Activated CD8-positive, alpha-beta T cell treated with anti-CD3 and anti-CD28 coated beads for 36 hours (primary cell): ENCODE measurements at regions not wholly inside any gene's neighbourhood (a gene's known extent, or its start where the extent isn't known, plus 50 kb on each side); places are given as distances from the start of the nearest gene placed in this dataset.
A peak's percentile ranks its signal among the peaks of the same experiment; 100 is the strongest.

Experiments used
- ATAC-seq: fragments of 200-7000 bp; cut with Tn5 transposase; one replicate; pipeline ENCODE4 v1.10.0; 2021; ENCODE audit warnings: mild to moderate bottlenecking, moderate library complexity
- CTCF ChIA-PET: fragments of 350-600 bp; sonication (Branson Sonifier 250); formaldehyde crosslinking; loops from one replicate; lab custom pipeline; 2021; ENCODE audit warnings: antibody characterized with exemption; lab: Charles Lee
- POLR2A ChIA-PET: fragments of 350-600 bp; sonication (Branson Sonifier 250); formaldehyde crosslinking; loops from one replicate; lab custom pipeline; 2021; ENCODE audit warnings: antibody characterized with exemption; lab: Charles Lee
- DNase-seq: peaks from one replicate; pipeline ENCODE4 v3.0.0-alpha.2; 2020
- H3K27ac Mint-ChIP-seq: one replicate; pipeline ENCODE4 v1.8.0; 2021; ENCODE audit warnings: mild to moderate bottlenecking, mixed read lengths
- H3K27me3 Mint-ChIP-seq: one replicate; pipeline ENCODE4 v1.8.0; 2021; ENCODE audit warnings: mixed read lengths
- H3K36me3 Mint-ChIP-seq: one replicate; pipeline ENCODE4 v1.8.0; 2021; ENCODE audit warnings: low read depth, mixed read lengths
- H3K4me1 Mint-ChIP-seq: one replicate; pipeline ENCODE4 v1.8.0; 2021; ENCODE audit warnings: low read depth, mixed read lengths
- H3K4me3 Mint-ChIP-seq: one replicate; pipeline ENCODE4 v1.8.0; 2021; ENCODE audit warnings: mild to moderate bottlenecking, moderate library complexity, mixed read lengths
- H3K9me3 Mint-ChIP-seq: one replicate; pipeline ENCODE4 v1.8.0; 2021; ENCODE audit warnings: mixed read lengths
- intact Hi-C: fragments of 100-400 bp; cut with micrococcal nuclease; formaldehyde crosslinking; loops from one replicate; pipeline ENCODE4 v1.10.0; 2022
- TF ChIP-seq, protein P1 (sequence below): fragments of 200-600 bp; IDR thresholded peaks from one replicate; pipeline ENCODE4 v1.8.0; 2022; ENCODE audit warnings: antibody characterized with exemption, mild to moderate bottlenecking

DNA sequence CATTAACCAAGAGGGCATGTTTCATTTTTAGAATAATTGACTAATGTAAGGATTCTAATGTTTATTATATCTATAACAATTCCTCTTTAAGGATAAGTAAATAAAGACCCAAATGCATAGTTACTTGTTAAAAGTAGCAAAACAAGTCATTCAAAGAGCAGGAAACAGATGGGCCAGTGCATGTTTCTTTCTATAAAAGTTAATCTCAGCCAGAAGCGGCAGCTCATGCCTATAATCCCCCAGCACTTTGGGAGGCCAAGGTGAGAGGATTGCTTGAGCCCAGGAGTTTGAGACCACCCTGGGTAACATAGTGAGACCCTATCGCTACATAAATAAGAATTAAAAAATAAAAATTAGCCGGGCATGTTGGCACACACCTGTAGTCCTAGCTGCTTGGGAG, 391.0 kb upstream of the RGS6 start:
- no peak overlapping the region for H3K4me3 Mint-ChIP-seq
- CTCF ChIA-PET, result interaction anchor here (1.1 kb wide), 1 partner anchor 9 kb away, joined by 3 read pairs; no protein-coding TSS in a partner anchor
- H3K27me3 Mint-ChIP-seq, result no peaks in the 10 kb centered on the region
- no peaks in the 10 kb centered on the region for H3K9me3 Mint-ChIP-seq
- no peak overlapping the region for H3K27ac Mint-ChIP-seq
- TF ChIP-seq, protein P1, sequence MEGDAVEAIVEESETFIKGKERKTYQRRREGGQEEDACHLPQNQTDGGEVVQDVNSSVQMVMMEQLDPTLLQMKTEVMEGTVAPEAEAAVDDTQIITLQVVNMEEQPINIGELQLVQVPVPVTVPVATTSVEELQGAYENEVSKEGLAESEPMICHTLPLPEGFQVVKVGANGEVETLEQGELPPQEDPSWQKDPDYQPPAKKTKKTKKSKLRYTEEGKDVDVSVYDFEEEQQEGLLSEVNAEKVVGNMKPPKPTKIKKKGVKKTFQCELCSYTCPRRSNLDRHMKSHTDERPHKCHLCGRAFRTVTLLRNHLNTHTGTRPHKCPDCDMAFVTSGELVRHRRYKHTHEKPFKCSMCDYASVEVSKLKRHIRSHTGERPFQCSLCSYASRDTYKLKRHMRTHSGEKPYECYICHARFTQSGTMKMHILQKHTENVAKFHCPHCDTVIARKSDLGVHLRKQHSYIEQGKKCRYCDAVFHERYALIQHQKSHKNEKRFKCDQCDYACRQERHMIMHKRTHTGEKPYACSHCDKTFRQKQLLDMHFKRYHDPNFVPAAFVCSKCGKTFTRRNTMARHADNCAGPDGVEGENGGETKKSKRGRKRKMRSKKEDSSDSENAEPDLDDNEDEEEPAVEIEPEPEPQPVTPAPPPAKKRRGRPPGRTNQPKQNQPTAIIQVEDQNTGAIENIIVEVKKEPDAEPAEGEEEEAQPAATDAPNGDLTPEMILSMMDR, result no peak
- no peak for DNase-seq
- no peak for ATAC-seq
- POLR2A ChIA-PET, result no interaction called here
- H3K36me3 Mint-ChIP-seq, result no peaks in the 10 kb centered on the region
- intact Hi-C loops, result no loop called here
- H3K4me1 Mint-ChIP-seq, result peaks cover 30% of the 10 kb centered on the region

DNA sequence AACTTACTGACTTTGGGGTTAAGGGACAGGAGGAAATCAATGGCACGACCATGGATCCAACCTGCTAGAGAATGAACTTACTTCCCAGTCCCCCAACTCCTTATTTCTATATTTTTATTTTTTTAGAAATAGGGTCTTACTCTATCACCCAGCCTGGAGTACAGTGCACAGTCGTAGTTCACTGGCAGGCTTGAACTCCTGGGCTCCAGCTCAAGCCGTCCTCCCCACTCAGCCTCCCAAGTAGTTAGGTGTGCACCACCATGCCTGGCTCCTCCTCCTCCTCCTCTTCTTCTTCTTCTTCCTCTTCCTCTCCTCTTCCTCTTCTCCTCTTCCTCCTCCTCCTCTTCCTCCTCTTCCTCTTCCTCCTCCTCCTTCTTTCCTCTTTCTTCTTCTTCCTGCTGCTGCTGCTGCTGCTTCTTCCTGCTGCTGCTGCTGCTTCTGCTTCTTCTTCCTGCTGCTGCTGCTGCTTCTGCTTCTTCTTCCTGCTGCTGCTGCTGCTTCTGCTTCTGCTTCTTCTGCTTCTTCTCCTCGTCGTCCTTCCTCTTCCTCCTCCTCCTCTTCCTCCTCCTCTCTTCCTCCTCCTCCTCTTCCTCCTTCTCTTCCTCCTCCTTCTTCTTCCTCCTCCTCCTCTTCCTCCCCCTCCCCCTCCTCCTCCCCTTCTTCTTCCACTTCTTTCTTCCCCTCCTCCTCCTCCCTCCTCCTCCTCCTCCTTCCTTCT, 390.1 kb upstream of the RGS6 start:
- H3K27me3 Mint-ChIP-seq, result no peaks in the 10 kb centered on the region
- POLR2A ChIA-PET, result no interaction called here
- intact Hi-C loops, result no loop called here
- CTCF ChIA-PET, result interaction anchor here (1.1 kb wide), 1 partner anchor 8 kb away, joined by 3 read pairs; no protein-coding TSS in a partner anchor
- peak overlapping the region; percentile 20 for H3K27ac Mint-ChIP-seq
- no peak overlapping the region for H3K4me3 Mint-ChIP-seq
- no peak for ATAC-seq
- no peak for DNase-seq
- TF ChIP-seq, protein P1, result no peak
- peaks cover 28% of the 10 kb centered on the region for H3K4me1 Mint-ChIP-seq
- H3K36me3 Mint-ChIP-seq, result no peaks in the 10 kb centered on the region
- H3K9me3 Mint-ChIP-seq, result no peaks in the 10 kb centered on the region

DNA sequence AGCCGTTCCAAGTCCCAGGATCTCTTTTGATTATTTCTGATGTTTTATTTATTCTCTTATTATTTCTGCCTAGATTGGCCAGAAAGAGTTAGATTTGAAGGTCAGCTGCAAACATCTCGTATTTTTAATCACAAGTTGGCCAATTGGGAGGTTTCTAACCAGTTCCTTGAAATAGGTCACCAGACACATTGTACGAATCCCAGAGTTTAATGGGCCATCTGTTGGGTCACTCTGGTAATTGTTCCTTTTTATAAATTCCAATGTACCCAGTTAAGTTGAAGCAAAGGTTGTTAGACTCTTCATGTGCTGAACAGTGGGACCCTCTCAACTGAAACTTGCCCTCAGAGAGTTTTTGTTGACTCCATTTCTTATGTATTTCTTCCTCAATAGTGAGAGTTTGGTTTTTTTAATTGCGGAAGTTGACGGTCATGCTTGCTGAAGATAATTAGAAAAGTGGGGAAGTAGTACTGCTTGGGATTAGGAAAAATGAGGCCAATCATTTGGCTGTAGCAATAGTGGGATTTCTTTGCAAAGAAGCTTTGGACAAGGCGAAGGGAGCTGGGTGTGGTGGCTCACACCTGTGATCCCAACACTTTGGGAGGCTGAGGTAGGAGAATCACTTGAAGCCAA, 382.7 kb upstream of the RGS6 start:
- no peak for DNase-seq
- CTCF ChIA-PET, result interaction anchor here (1.1 kb wide), 1 partner anchor 30 kb away, joined by 3 read pairs; no protein-coding TSS in a partner anchor
- Mint-ChIP-seq H3K27me3 (no peaks in the 10 kb centered on the region), H3K4me1 (peaks cover 34% of the 10 kb centered on the region), H3K27ac (no peak overlapping the region), H3K9me3 (no peaks in the 10 kb centered on the region), H3K36me3 (peaks cover 4% of the 10 kb centered on the region), H3K4me3 (no peak overlapping the region)
- POLR2A ChIA-PET, result no interaction called here
- TF ChIP-seq, protein P1, result no peak
- no peak for ATAC-seq
- intact Hi-C loops, result no loop called here

DNA sequence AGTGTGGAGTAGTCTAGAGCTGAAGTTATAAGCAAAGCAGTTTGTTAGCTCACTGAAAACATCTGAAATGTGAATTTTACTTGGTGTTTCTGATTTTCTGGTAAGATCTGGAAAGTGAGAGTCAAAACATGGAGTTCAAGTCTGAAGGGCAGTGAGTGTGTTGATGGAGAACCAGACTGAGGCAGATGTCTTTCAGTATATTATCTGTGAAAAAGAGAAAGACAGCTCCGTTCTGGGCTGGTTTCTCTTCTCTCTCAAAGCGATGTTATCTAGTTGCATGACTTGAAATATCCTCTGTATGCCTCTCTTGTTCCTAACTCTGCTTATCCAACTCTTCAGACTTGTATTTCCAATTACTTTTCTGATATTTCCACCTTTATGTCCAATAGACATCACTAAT, 381.9 kb upstream of the RGS6 start:
- POLR2A ChIA-PET, result no interaction called here
- intact Hi-C loops, result no loop called here

More for the DNA sequence above, 381.9 kb upstream of the RGS6 start:
- TF ChIP-seq, protein P1, result no peak
- no peak for ATAC-seq
- H3K27ac Mint-ChIP-seq, result no peak overlapping the region
- CTCF ChIA-PET, result interaction anchor here (0.6 to 1.2 kb wide), 3 partner anchors 9 to 65 kb away, joined by 3 read pairs; no protein-coding TSS in a partner anchor
- H3K4me3 Mint-ChIP-seq, result no peak overlapping the region
- peaks cover 4% of the 10 kb centered on the region for H3K36me3 Mint-ChIP-seq
- H3K27me3 Mint-ChIP-seq, result no peaks in the 10 kb centered on the region
- H3K9me3 Mint-ChIP-seq, result no peaks in the 10 kb centered on the region
- H3K4me1 Mint-ChIP-seq, result peaks cover 41% of the 10 kb centered on the region
- DNase-seq, result no peak
